Caki2 (cell line): ENCODE measurements at regions not wholly inside any gene's neighbourhood (a gene's known extent, or its start where the extent isn't known, plus 50 kb on each side); places are given as distances from the start of the nearest gene placed in this dataset.
"Not testable (repeated sequence)": the region's sequence is repeated elsewhere in the genome, so short reads cannot be mapped to it uniquely, and the experiment has no call there.

Experiments used
- DNase-seq: peaks from one replicate; pipeline ENCODE4 v3.0.0-alpha.2; 2015; ENCODE audit warnings: low read depth
- in situ Hi-C: cut with HindIII; loops from 2 replicates; pipeline ENCODE4 v1.10.0; 2016; ENCODE audit warnings: low sequenced_read_pairs, low pct_unique_long_range_greater_than_20kb, mixed read lengths

DNA sequence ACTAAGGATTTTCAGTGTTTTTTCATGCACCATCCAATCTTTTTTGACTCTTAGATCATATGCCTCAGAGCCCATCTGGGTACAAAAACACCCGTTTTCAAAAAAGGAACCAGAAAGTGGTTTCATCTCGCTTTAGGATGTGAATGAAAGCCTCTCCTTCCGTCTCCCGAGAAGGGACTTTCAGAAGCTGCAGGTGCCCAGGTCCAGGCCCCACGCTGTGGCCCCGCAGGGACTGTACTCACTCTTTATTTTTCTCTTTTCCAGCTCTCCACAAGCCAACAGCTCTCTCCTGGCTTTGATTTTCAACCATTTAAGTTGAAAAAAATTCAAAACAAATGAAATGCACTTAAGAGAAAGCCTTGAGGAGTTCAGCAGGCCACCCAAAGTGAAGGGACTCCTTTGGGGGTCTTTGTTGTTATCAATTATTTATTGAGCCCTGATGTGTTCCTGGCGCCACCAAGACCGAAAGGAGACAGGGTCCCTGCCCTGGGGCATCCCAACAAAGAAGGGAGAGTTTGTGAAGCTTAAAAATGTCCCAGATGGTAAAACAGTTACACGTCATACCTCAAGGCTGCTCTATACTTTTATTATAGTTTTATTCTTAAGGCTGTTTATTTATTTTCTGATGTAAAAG is 467.3 kb downstream of the PREX1 start:
- in situ Hi-C loops = no loop called here
- no peak for DNase-seq

GRCh38 chr20:48359692-48360341 is 468.0 kb downstream of the PREX1 start:
- in situ Hi-C loops = no loop called here
- peak; percentile 27 for DNase-seq

GRCh38 chr20:48359055-48359390 is 468.8 kb downstream of the PREX1 start:
- in situ Hi-C loops, DNase-seq: not testable (repeated sequence)

GRCh38 chr20:48358176-48359054 is 469.4 kb downstream of the PREX1 start:
- in situ Hi-C loops = no loop called here

GRCh38 chr20:48357714-48358113 is 470.1 kb downstream of the PREX1 start:
- in situ Hi-C loops = no loop called here
- DNase-seq = no peak

More at GRCh38 chr20:48358176-48359054, 469.4 kb downstream of the PREX1 start:
- DNase-seq = no peak

DNA sequence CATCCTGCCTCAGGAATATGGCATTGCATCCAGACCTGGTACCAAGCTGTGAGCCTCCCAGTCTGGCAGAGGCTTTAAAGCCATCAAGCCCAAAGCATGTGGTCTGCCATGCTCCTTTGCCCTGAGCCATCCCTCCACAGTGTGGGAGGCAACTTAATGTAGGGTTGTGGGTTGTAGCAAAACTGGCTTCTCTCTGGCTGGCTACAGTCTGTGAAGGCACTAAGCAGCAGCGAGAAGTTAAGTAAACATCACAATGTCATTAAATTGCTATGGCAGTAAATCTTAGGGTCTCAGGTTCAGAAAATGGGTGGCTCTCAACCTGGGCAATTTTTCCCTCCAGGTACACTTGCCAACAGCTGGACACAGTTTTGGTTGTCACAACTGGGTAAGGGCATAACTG is 472.9 kb downstream of the PREX1 start:
- in situ Hi-C loops = no loop called here
- DNase-seq = no peak

- in situ Hi-C loops = no loop called here
- no peak for DNase-seq
Observed at GRCh38 chr20:48354320-48354876, 473.4 kb downstream of the PREX1 start.

DNA sequence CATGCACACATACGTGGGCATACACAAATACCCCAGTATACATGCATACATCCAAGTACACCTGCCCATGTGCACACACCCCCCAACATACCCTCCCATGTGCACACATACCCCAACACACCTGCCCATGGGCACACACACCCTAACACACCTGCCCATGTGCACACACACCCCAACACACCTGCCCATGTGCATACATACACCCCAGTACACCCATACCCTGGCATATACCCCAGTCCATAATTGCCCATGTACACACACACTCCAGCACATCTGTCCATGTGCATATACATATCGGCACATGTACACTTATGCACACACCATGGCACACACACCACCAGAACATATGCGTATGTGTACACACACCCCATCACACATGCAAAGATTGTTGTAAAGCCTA is 475.2 kb downstream of the PREX1 start:
- in situ Hi-C loops = no loop called here
- no peak for DNase-seq

DNA sequence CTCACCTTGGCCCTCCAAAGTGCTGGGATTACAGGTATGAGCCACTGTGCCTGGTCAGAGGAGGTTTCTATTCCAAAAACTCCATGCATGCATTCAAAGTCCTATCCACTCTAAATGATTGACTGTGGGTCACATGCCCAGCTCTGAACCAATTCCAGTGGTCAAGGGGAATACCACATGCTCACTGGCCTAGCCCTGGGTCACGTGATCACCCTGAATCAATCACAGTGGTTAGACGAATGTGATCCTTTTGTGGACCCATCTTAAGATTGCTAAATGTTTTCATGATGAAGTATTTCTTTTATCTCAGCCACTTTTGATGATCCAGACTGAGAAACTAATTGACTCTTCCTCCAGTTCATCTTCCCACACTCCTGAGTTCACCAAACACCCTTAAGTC is 475.8 kb downstream of the PREX1 start:
- no peak for DNase-seq
- in situ Hi-C loops = no loop called here

DNA sequence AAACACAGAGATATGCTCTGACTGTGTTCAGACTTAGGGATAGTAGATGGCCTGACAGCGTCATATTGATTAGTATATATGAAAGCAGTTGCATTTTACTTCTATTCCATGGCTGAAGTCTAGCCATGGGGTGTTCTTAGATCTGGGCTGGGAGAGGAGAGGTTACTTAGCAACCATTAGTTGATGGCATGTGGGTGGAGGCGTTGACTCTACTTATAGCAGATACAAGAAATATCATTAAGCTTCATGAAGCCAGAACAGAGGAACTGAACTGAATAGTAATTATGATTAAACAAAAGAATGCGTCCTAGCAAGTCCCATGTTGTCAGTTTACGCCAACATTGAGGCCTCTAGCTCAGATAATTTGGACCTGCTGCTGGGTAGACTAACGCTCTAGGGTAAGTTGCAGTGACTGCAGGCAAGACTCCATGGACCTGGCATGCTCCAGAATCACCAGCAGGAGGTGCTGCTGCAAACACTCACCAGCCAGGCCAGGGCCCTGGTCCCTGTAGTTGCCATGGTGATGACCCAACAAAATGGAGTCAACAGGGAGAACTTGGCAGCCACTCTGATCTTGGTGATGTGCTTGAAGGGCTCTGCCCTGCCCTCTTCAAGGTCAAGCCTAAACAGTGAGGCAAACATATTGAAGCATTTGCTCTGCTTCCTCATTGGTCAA is 477.3 kb downstream of the PREX1 start:
- no peak for DNase-seq
- in situ Hi-C loops = no loop called here

DNA sequence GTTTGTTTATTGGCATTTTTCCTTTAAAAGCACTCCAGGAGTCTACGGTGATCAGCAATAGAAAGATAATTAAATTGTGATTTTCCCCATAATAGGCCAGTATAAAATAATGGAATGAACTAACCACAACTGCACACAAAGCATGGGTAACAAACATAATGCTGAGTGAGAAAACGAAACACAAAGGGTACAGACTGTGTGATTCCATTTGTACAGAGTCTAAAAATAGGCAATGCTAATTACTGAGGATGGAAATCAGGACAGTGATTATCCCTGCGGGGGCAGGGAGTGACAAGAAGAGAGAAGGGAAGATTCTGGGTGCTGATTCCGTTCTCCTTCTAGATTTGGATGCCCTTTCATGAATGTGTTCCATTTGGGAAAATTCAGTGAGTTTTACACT is 478.1 kb downstream of the PREX1 start:
- no peak for DNase-seq
- in situ Hi-C loops = no loop called here

GRCh38 chr20:48348022-48348421 is 479.8 kb downstream of the PREX1 start:
- in situ Hi-C loops = no loop called here
- no peak for DNase-seq

- in situ Hi-C loops = no loop called here
- DNase-seq = no peak
Observed at GRCh38 chr20:48342822-48343513, 484.8 kb downstream of the PREX1 start.

- in situ Hi-C loops = no loop called here
- DNase-seq = no peak
Observed at GRCh38 chr20:48340883-48341281, 486.9 kb downstream of the PREX1 start.

DNA sequence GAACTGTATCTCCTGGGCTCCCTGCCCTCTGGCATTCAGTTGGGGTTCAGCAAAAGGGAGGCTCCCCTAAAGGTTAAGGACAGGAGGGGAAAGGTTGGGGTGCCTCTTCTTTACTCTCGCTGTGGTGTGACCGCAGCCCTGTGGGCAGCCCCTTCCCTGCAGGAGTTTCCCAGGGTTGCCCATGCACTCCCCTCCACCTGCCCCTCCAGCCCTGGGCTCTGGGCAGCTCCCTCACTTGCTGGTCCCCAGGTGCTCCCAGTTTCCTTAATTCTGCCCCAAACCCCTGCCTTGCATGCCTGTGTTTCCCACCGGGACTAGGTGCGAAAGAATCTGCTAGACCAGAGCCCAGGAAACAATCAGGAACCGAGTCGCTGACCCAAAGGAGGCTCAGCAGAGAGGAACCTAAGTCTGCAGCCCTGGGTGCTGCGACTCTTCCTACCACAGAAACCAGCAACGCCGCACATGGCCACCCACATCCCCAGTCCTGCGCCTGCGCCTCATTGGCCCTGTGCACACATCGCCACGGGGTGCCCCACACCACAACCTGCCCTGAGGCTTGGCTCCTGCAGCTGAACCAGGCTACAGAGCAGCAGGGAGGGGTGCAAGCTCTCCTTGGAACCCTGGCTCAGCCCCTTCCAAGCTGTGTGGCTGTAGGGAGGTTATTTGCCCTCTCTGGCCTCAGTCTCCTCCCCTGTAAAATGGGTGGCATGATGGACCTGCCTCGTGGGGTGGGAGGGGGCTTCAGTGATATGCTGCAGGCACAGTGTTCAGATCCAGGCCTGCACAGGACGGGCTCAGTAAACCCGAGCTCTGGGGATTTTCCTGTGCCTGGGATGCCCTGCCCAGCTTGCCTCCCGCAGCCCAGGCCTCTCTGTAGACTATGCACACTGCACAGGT is 487.6 kb downstream of the PREX1 start:
- in situ Hi-C loops = no loop called here

DNA sequence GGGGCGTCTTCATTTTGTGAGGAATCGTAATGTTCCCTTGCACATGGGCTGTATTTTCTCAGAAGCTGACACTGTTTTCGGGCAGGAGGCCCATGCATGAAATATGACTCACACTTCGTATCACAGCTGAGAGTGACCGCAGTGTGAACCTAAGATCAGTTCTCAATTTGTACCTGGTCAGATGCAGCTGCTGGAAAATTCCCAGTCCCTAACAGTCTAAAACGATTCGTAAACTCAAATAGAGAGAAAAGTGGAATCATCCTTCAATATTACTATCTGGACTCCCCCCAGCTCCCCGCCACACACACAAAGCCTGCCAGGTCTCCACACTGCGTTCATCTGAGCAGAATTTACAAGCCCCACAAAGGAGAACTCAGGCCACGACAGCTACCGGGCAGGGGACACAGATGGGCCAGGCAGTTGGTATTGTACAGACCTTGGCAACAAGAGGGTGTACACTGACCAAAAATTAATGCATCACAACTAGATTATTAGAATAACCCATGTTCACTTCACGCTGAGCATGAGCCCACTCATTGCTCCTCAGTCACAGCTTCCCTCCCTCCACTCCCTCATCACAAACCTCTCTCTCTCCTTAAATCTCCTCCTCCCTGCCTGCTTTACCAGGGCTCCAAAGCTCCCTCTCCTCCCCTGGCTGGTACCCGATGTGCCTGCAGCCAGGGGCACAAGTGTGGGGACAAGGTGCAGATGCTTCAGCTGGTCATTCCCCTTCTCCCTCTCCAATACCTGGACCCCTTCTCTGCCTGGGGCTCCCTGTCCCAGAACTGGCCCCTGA is 488.4 kb downstream of the PREX1 start:
- in situ Hi-C loops = no loop called here

More for the DNA sequence above, 487.6 kb downstream of the PREX1 start:
- DNase-seq = no peak

More for the DNA sequence above, 488.4 kb downstream of the PREX1 start:
- peak; percentile 15 for DNase-seq
